ENCODE measurements at regions not wholly inside any gene's neighbourhood (a gene's known extent, or its start where the extent isn't known, plus 50 kb on each side); places are given as distances from the start of the nearest gene placed in this dataset.

- no peak for TF ChIP-seq YY1 (IDR thresholded peaks at IDR 0.05; ENCODE audit: insufficient read depth, insufficient read length)
- no peak for TF ChIP-seq SUZ12 (IDR thresholded peaks at IDR 0.05; ENCODE audit: extremely low read depth, insufficient read depth, insufficient read length)
Measured at GRCh38 chr17:36673068-36673467, 71.7 kb downstream of the MRM1 start.

All from NT2/D1 (cell line).